ENCODE measurements at regions not wholly inside any gene's neighbourhood (a gene's known extent, or its start where the extent isn't known, plus 50 kb on each side); places are given as distances from the start of the nearest gene placed in this dataset.

- TF ChIP-seq POLR2A (IDR thresholded peaks at IDR 0.05), result no peak
- TF ChIP-seq, protein P1, sequence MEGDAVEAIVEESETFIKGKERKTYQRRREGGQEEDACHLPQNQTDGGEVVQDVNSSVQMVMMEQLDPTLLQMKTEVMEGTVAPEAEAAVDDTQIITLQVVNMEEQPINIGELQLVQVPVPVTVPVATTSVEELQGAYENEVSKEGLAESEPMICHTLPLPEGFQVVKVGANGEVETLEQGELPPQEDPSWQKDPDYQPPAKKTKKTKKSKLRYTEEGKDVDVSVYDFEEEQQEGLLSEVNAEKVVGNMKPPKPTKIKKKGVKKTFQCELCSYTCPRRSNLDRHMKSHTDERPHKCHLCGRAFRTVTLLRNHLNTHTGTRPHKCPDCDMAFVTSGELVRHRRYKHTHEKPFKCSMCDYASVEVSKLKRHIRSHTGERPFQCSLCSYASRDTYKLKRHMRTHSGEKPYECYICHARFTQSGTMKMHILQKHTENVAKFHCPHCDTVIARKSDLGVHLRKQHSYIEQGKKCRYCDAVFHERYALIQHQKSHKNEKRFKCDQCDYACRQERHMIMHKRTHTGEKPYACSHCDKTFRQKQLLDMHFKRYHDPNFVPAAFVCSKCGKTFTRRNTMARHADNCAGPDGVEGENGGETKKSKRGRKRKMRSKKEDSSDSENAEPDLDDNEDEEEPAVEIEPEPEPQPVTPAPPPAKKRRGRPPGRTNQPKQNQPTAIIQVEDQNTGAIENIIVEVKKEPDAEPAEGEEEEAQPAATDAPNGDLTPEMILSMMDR (IDR thresholded peaks at IDR 0.05), result no peak
Measured at GRCh38 chr16:82509691-82510430, 116.9 kb upstream of the CDH13 start.

Data from prostate gland (tissue), 2 donors.